Fibroblast of upper back skin (primary cell): ENCODE measurements at regions not wholly inside any gene's neighbourhood (a gene's known extent, or its start where the extent isn't known, plus 50 kb on each side); places are given as distances from the start of the nearest gene placed in this dataset.

Source experiments
- DNase-seq: peaks from one replicate; pipeline ENCODE4 v3.0.0-alpha.2; 2013

DNA sequence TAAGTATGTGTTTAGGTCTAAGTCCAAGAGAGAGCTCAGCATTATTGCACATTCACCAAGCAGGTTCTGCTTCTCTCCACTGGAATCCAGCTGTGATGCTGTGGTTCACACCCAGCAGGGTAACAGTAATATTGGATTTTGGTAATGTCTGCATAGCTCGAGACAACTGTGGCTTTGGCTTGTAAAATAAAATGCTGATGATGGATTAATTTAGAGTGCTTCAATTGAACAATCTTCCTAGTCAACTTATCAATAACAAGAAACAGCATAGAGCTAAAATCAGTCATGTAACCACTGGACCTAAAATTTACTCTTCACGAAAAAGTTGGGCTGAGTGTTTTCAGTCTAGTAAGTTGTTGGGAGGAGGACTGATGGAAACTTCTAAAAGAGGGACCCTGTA, 709.2 kb downstream of the TYW1 start:
- DNase-seq = no peak

DNA sequence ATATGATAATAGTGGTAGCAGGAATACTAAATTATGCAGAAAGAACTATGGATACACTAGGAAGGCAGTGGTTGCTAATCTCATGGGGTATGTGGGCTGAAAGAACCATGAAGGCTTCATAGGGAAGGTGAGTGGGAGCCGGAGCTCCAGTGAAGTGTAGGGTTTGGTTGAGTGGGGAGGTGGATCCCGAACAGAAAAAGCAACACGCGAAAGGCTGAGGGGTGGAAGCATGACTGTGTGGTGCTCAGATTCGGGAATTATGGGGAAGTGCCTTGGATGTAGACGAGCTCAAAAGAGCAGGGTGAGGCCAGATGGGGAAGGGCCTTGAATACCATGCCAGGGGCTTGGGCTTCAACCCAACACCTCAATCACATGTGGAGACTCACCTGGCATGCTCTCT, 715.1 kb downstream of the TYW1 start:
- DNase-seq = no peak

DNA sequence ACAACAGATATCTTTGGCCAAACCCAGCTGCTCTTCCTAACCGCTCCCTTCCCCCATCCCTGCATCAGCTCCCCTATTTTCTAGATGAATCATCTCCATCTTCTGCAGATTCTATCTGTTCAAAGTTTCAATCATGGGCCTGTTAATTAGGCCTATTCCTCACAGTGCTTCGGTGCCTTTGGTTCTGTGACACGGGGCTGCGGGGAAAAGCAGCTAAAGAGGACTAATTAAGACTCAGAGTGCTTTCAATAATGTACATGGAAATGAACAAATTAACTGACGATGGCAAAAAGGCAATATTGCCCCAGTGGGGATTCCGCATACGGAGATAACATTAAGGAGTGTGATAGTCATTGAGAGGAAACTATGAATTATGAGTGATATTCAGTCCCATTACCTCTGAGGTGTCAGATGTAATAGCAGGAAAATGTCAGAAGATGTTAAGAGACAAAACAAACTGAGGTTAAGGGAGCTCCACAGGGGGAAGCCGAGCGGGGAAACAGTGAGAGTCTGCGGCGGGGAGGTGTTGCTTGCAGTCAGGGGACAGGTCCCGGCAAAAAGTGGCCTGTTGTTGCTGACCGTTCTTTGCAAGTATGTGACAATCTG, 716.9 kb downstream of the TYW1 start:
- no peak for DNase-seq

DNA sequence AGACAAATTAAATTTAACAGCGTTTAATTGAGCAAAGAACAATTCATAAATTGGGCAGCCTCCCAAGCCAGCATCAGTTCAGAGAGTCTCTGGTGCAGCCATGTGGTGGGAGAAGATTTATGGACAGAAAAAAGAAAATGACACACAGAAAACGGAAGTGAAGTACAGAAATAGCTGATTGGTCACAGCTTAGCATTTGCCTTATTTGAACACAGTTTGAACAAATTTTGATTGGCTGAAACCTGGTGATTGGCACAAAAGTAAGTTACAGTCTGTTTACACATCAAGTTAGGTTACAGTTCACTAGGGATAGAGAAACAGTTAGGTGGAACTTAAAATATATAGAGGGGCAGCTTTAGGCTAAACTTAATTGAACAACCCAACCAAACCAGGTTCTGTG, 720.1 kb downstream of the TYW1 start:
- DNase-seq = no peak

DNA sequence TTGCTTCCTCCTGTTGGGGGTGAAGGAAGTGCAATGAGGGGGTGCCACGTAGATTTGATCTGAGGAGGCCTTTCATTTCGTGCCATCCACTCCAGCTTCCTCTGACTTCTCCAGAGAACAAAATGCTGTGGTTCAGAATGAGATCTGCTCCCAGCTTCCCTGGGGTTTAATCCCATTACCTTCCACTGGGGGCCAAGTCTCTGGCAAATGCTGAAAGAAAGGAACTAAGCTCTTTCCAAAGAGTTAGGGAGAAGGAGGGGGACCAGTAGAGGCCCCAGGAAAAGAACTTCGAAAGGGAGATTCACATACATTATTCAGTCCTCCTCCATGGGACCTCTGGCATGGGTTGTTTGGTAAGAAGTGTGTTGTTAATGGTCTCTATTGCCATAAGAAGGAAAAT, 727.0 kb downstream of the TYW1 start:
- no peak for DNase-seq

DNA sequence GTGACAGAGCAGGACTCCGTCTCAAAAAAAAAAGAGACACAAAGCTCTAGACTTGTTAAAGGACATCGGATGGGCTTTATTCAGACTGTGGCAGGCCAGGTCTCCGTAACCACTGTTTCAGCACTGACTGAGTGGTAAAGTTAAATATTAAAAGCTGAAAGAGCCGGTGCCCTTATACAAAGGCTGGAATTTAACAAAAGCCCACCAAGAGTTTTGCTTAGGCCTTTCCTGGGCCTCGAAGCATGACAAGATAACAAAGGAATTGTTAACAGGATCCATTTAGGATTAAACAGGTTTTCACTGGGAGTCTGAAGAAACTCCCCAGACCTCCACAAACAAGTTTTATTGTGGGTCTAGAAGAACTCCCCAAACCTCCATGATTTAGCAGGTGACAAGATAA, 727.8 kb downstream of the TYW1 start:
- no peak for DNase-seq

DNA sequence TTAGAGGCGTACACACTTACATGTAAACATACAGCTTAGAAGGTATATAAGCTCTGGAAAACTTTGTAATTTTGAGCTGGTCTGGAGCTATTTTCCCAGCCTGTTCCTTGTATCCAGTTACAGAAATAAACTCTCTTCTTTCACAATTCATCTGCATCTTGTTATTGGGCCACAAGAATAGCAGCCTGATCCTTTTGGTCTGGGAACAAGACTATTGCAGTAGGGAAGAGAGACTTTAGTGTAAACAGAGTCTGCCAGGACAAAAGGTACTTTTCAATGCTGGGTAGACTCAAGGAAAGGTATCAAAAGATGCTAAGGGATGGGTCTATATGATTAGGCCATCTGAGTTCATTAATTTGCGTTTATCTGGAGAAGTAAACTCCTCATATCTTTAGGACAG, 728.3 kb downstream of the TYW1 start:
- DNase-seq = no peak

DNA sequence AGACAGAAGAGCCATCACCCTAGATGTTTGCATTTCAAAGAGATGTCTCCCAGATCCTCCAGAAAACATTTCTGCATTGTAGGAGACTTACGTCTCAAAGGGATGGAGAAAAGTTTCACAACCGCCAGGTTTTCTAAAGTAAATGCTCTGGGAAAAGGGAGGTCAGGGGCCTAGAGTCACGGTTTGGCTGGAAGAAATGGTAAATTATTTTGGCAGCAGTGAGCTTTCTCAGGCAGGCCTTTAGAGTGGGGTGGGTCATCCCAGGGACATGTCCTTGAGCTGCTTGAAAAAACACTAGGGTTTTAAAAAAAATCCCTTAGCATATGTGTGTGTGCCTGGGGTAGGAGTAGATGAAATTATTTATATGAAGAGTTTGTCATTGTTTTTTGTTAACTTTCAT, 728.8 kb downstream of the TYW1 start:
- DNase-seq = no peak

DNA sequence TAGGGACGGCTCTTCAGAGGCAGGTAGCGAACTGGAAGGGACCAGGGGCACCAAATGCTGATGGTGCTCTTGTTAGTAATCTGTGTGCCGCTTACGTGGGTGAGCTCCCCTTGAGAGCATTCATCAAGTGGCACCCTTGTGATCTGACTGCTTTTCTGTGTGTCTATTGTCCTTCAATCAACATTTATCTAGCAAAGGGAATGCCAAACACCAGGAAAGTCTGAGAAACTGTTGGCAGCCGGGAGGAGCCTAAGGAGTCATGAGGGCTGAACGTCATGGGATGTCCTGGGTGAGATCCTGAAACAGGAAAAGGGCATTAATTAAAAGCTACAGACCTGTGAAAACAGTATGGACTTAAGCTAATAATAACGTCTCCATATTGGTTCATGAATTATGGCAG, 733.1 kb downstream of the TYW1 start:
- DNase-seq = no peak

DNA sequence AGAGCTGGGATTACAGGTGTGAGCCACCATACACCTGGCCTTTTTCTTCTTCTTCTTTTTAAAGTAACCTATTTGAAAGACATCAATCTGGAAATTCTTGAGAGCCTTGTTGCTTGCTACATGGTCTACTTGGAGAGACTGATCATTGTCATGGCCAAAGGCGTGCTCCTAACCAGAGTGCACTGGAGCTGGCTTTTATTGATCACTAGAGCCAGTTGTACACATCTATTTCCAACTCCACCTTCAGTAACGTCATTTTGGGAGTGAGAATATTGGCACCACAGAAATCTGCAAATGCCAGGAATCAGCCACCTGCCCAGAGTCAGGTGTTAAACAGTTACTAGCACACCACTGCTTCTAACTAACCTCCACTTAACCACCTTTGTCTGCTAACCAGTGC, 735.1 kb downstream of the TYW1 start:
- no peak for DNase-seq

DNA sequence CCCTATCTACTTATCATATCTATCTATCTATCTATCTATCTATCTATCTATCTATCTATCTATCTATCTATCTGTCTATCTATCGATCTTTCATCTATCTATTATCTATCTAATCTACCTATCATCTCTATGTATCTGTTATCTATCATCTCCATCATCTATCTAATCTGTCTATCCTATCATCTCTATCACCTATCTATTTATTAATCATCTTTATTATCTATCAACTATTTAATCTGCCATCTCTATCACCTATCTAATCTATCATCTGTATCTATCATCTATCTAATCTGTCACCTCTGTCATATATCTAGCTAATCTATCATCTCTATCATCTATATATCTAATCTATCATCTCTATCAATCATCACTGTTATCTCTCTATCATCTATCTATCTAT, 736.3 kb downstream of the TYW1 start:
- no peak for DNase-seq

DNA sequence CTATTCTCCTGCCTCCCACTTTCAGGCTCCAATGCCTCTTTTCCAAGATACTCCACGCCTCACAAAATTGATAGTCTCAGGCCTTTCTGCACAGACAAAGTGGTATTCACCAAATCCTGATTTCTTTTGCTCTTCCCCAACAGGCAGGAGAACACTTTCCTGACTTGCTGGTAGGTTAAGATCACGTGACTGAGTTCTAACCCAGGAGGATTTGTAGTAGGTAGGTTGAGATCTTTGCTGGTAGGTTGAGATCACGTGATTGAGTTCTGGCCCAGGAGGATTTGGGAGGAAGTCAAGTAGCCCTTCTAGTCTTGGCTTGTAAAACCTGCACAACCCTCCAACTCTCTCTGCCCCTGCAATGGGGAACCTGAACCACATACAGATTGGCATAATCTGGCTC, 741.5 kb downstream of the TYW1 start:
- no peak for DNase-seq

DNA sequence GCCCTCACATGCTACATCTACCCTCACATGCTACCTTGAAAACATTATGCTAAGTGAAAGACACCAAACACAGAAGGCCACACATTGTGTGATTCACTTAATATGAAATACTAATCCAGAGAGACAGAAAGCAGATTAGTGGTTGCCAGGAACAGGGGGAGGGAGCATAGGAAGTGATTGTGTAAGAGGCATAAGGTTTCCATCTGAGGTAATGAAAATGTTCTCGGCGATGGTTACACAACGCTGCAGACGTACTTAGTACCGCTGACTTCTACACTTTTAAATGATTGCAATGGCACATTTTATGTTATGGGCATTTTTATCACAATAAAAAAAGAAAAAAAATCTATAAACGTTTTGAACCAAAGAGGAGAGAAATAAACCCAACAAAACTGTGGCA, 742.3 kb downstream of the TYW1 start:
- DNase-seq = peak; percentile 69

DNA sequence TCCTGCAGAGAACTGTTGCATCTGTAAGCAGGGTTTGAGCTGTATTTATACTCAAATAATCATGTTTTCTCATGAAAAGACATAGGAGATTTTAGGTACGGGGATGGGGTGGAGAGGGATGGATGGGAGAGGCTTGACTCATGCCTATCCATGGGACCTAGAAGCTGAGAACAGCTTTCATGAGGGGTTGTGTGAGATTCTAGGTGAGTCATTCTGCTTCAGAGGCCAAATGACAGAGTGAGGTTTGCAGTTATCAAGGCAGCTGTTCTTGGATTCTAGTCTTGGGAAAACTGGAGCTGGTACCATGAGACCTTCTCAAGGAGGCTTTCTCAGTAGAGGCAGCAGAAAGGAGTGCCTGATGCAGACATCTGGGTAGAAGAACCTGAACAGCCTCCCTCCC, 746.9 kb downstream of the TYW1 start:
- DNase-seq = no peak

DNA sequence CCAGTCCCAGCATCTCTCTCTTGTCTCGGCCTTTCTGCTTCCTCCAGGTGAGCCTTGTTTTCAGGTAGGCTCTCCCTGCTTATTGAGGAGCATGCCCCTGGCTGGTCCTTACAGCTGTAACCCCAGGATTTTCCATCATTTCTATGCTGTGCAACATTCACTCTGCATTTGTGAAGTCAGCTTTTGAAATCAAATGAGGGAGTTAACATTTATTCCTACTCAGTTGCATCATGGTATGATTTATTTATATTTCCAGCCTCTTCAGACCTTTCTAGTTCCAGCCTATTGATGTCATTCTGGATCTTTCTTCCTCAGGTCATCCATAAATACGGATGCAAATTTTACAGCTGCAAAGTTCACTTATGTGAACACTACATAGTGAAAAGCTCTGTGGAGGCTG, 755.6 kb downstream of the TYW1 start:
- DNase-seq = peak; percentile 20

DNA sequence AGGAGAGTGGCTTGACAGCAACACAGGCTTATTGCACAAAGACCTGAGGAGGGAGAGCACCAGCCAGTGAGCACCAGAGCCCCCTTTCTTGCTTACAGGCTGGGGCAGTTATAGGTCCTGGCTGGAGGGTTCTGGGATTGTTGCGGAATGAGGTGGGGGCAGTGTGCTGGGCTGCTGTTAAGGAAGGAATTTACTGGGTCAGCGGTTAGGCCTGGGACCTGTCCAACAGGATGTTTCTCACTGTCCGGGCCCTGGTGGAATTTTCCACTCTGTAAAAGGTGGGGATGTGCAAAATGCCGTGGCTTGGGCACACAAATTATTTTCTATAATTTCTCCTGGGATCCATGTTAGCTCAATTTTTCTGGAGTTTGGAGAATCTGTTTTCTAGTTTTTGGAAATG, 757.3 kb downstream of the TYW1 start:
- DNase-seq = peak; percentile 63

DNA sequence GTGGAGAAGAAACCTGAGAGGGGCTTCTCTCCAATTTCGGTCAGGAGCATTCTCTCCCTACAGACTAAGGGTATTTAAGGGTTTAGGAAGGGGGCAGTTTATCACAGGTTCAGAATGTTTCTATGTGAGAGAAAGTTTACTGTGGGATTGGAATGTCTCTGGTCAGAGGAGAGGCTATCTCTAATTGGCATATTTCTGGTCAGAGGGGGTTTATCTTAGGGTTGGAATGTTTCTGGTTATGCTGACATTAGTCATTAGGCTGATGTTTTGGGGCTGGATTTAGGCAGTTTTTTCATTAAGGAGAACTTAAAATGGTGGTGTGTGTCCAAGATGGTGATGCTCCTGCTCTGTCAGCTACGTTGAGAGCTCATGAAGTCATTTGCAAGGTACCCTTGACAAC, 758.0 kb downstream of the TYW1 start:
- DNase-seq = peak; percentile 65

DNA sequence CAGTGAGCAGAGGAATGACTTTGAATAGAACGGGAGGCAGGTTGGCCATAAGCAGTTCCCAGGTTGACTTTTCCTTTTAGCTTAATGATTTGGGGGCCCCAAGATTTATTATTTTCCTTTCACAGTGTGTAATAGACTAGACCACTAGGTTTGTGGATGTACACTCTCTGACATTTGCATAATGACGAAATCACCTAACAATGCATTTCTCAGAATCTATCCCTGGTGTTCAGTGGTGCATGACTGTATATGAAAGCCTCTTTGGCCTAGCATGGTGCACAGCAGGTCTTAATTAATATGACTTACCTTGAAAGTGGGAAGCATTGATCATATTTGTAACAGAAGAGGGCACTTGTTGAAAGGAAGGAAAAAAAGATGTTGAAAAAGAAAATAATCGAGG, 761.9 kb downstream of the TYW1 start:
- peak; percentile 41 for DNase-seq

DNA sequence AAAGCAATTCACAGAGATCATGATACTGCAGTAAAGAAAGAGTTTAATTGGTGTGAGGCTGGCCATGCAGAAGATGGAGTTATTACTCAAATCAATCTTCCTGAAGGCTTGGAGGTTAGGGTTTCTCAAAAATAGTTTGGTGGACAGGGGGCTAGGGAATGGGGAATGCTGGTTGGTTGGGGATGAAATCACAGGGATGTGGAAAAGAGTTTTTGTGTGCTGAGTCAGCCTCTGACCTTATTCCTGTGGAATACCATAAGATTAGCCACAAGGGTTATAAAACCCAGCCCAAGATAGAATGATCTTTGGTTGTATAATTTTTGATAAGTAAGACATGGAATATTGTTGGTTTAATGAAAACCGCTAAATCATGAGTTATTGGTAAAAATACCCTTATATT, 764.3 kb downstream of the TYW1 start:
- peak; percentile 64 for DNase-seq

DNA sequence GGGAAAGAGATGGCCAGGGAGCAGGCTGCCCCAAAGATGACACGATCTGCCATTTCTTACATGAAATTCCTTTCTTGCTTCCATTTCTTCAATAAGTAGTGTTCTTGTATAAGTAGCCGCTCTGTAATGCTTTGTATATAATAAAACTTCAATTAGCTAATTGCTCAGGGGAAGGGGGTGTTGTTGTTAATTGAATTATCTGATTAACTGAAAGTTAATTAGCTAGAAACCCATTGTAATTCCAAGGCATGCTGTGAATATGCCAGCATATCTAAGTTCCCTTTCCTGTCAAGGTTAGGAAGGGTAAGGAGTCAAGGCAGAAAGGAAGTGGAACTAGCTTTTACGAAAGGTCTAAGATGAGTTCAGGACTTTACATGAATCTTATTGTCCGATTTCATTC, 765.9 kb downstream of the TYW1 start:
- DNase-seq = no peak

DNA sequence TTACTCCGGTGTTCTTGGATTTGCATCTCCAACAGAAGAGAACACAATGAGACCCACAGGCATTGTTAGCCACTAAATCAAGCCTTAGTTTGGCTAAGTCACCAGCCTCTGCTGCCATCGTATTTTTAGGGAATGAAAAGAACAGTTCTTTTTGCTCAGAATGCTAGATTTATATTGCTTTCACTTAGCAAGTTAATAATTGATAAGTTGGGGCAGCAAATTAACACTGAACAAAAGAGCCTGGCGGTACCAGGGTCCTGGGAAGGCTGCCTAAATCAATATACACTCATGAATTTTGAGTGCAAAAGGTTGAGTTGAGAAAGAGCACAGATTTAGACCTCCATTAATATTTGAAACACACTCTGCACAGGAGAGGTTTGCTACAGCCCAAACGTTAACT, 767.7 kb downstream of the TYW1 start:
- no peak for DNase-seq

DNA sequence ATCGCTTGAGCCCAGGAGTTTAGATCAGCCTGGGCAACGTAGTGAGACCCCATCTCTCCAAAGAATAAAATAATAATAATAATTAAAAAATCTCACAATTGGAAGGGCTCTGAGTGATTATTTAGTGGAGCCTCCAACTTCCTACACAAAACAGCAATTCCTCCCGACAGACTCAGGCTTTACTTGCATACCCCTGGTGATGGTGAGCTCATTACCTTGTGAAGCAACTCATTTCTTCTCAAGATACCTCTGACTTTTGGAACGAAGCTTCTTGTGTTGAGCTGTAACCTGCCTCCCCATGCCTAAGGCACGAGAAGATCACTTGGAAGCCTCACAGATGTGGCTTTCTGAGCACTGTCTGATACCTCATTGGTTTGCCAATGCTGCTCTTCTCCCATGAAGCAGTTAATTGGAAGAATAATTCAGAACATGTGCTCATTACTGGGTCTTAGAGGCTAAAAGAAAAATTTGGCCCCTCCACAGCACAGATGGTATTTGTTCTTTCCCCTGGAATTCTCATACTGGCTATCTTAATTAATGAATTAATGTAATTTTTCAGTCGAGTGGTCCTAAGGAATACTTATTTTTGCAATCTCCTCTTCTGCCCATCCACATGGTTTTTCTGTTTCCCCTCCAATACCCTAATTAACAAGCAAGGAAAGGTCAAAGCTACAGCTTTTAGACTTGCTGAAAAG, 769.0 kb downstream of the TYW1 start:
- no peak for DNase-seq

DNA sequence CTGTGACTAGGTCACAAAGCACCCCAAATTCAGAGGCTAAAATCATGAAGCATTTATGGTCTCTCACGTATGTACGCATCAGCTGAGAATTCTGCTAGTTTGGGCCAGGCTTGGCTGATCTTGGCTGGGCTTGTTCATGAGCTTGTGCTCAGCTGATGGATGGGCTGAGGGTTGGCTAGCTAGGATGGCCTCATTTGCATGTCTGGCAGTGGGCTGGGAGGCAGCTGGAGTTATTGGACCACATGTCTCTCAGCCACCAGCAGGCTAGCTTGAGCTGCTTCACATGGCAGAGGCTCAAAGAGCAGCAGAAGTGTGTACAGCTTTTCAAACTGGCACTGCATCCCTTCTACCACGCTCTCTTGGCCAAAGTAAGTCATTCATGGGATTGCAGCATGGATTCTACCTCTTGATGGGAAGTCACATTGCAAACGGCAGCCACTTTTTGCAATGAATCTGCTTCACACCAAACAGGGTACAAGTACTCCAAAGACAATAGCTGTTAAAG, 770.3 kb downstream of the TYW1 start:
- DNase-seq = no peak

DNA sequence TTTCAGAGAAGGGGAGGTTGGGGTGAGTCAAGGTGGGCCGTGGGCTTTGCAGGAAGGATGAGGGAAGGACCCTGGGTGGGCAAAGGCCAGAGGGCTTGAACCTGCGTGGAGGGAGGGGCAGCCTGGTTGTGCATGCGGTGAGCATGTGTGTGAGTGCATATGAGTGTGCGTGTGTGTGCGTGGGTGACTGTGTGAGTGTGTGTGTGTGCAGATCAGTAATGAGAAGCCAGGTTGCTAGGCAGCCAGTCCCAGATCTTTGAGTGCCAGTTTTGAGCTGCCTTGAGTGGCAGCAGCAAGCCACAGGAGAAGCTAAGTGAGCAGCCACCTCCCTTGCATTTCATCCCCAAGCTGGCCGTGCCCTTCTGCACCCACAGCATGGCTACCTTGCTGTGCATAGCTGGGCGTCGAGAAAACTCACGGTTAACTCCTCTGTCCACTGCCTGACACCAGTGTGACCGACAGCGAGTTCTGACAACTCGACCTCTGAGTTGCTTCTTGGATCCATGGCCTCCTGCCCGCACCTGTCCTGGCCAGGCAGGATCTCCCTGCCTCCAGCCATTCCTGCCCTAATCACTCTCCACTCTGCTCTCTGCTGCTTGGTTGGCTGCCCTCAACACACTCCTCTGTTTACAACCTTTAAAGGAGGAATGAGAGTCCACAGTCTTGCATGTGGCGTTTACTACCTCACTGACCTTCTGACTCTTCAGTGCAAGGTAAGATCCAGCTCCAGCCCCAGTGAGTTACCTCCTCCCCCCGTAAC, 775.4 kb downstream of the TYW1 start:
- DNase-seq = no peak
